IPS-18a (cell line): ENCODE measurements at regions not wholly inside any gene's neighbourhood (a gene's known extent, or its start where the extent isn't known, plus 50 kb on each side); places are given as distances from the start of the nearest gene placed in this dataset.

ENCODE experiments used
- H3K27ac ChIP-seq: one replicate; pipeline ENCODE4 v1.5.1; 2013; ENCODE audit warnings: low read length
- H3K27me3 ChIP-seq: one replicate; pipeline ENCODE4 v1.6.1; 2013; ENCODE audit warnings: mild to moderate bottlenecking, low read length; ENCODE audit not compliant: control insufficient read depth, insufficient read depth
- H3K36me3 ChIP-seq: one replicate; pipeline ENCODE4 v1.6.1; 2013; ENCODE audit warnings: low read depth, low read length; ENCODE audit not compliant: control insufficient read depth
- H3K4me1 ChIP-seq: one replicate; pipeline ENCODE4 v1.6.1; 2013; ENCODE audit warnings: low read depth, low read length; ENCODE audit not compliant: control insufficient read depth
- H3K4me3 ChIP-seq: one replicate; pipeline ENCODE4 v1.5.1; 2013; ENCODE audit warnings: low read length
- H3K9ac ChIP-seq: one replicate; pipeline ENCODE4 v1.6.1; 2013; ENCODE audit warnings: mild to moderate bottlenecking, low read length, moderate library complexity
- H3K9me3 ChIP-seq: one replicate; pipeline ENCODE4 v1.6.1; 2013; ENCODE audit warnings: low read depth, low read length; ENCODE audit not compliant: control insufficient read depth

DNA sequence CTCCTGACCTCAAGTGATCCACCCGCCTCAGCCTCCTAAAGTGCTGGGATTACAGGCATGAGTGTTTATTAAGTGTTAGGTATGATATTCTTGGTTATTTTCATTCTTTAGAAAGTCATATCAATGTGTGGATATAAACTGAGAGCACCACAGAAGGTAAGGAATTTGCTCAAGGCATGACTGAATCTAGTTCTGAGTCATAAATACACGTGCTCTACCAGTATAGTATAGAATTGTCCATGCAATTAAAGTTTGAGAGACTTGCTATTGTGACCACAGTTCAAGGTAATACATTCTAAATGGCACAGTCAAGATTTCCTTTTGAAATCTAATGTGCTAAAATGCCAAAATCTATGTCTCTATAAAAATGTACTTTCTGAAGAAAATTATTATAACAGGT is 401.1 kb upstream of the CHRM3 start:
- Histone ChIP-seq H3K4me1 (no peaks in the 10 kb centered on the region), H3K4me3 (no peak overlapping the region), H3K9me3 (no peaks in the 10 kb centered on the region), H3K27ac (no peak overlapping the region), H3K27me3 (no peaks in the 10 kb centered on the region), H3K36me3 (no peaks in the 10 kb centered on the region), H3K9ac (no peak overlapping the region)

DNA sequence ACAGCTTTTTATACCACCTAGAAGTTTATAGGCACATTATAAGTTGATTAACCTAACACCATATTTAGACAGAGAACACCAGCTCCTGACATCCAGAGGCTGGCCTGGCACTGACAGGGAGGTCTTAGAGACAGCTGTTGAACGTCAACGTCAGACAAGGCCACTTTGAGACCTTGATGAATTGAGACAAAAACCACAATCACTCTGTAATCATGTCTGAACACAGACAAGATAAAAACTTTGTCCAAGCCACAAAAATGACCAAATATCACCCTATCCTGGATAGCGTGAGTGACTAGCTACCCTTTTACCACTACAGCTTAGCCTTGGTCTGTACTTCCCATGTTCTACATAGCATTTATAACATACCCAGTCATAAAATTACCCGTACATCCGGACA is 403.6 kb upstream of the CHRM3 start:
- Histone ChIP-seq H3K27me3 (no peaks in the 10 kb centered on the region), H3K36me3 (no peaks in the 10 kb centered on the region), H3K9ac (no peak overlapping the region), H3K4me1 (no peaks in the 10 kb centered on the region), H3K4me3 (no peak overlapping the region), H3K9me3 (no peaks in the 10 kb centered on the region), H3K27ac (no peak overlapping the region)

DNA sequence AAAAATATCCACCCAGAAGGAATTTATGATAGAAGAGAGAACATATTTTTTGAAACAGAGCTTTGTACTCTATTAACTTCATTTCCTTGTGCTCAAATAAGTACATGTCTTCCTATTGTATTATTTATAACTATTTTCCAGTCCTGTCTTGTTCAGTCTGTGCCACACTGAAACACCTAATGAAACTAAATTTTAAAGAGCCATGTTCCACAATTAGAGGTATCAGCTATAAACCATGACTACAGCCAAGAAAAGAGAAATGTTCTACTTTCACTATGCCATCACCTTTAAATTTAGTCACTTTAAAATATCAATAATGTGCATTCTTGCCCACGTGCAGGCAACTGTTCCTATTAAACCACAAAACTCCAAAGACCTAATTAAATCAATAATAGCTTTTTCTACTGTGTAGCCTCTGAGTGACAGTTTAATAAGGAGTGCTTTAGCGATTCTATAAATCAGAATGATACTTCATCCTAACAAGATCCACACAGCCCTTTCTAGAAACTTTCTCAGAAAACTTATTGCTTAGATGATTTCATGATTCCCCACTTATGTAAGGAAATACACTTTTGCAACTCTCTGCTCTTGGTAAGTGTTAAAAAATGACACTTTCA is 404.9 kb upstream of the CHRM3 start:
- H3K27me3 ChIP-seq = no peaks in the 10 kb centered on the region
- no peaks in the 10 kb centered on the region for H3K9me3 ChIP-seq
- H3K9ac ChIP-seq = no peak overlapping the region
- H3K27ac ChIP-seq = no peak overlapping the region
- H3K36me3 ChIP-seq = no peaks in the 10 kb centered on the region
- H3K4me3 ChIP-seq = no peak overlapping the region
- no peaks in the 10 kb centered on the region for H3K4me1 ChIP-seq

DNA sequence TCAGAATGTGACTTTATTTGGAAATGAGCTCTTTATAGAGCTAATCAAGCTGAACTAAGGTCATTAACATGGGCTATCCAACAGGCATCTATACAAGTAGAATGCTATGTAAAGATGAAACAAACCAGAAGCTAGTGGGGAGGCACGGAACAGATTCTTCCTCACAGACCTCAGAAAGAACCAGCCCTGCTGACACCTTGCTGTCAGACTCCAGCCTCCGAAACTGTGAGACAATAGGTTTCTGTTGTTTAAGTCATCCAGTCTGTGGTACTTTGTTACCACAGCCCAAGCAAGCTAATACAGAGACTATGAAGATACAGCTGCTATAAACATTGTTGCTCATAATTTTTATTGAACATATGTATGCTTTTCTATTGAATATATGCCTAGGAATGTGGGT is 406.3 kb upstream of the CHRM3 start:
- Histone ChIP-seq H3K27ac (no peak overlapping the region), H3K36me3 (no peaks in the 10 kb centered on the region), H3K9ac (no peak overlapping the region), H3K4me3 (no peak overlapping the region), H3K9me3 (no peaks in the 10 kb centered on the region), H3K27me3 (no peaks in the 10 kb centered on the region), H3K4me1 (no peaks in the 10 kb centered on the region)

GRCh38 chr1:238964631-238965030 is 421.7 kb upstream of the CHRM3 start:
- no peaks in the 10 kb centered on the region for H3K4me1 ChIP-seq
- H3K27me3 ChIP-seq = no peaks in the 10 kb centered on the region
- no peak overlapping the region for H3K27ac ChIP-seq
- H3K9ac ChIP-seq = no peak overlapping the region
- H3K4me3 ChIP-seq = no peak overlapping the region
- no peaks in the 10 kb centered on the region for H3K9me3 ChIP-seq
- no peaks in the 10 kb centered on the region for H3K36me3 ChIP-seq

DNA sequence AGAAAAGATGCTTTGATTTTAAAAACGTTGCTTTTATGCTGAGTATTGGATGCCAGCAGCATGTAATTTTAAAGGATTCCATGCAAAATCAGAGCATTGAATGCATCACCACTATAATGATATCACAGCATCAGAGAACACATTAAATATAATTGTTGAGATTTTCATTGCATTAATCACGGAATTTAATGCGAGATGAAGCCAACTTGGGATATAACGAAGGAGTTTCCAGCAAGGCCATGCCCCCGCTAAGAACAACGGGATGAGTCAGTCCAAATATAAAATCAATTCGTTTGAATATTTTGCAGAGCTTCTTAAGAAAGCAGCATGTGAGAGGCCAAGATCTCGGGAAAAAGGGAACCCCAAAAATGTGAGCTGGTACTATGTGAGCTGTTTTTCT is 423.4 kb upstream of the CHRM3 start:
- no peaks in the 10 kb centered on the region for H3K36me3 ChIP-seq
- no peaks in the 10 kb centered on the region for H3K9me3 ChIP-seq
- H3K27me3 ChIP-seq = no peaks in the 10 kb centered on the region
- no peak overlapping the region for H3K27ac ChIP-seq
- no peak overlapping the region for H3K9ac ChIP-seq
- no peaks in the 10 kb centered on the region for H3K4me1 ChIP-seq
- H3K4me3 ChIP-seq = no peak overlapping the region

GRCh38 chr1:238961790-238962189 is 424.6 kb upstream of the CHRM3 start:
- Histone ChIP-seq H3K36me3 (no peaks in the 10 kb centered on the region), H3K9me3 (no peaks in the 10 kb centered on the region), H3K27ac (no peak overlapping the region), H3K4me3 (no peak overlapping the region), H3K27me3 (no peaks in the 10 kb centered on the region), H3K9ac (no peak overlapping the region), H3K4me1 (no peaks in the 10 kb centered on the region)

DNA sequence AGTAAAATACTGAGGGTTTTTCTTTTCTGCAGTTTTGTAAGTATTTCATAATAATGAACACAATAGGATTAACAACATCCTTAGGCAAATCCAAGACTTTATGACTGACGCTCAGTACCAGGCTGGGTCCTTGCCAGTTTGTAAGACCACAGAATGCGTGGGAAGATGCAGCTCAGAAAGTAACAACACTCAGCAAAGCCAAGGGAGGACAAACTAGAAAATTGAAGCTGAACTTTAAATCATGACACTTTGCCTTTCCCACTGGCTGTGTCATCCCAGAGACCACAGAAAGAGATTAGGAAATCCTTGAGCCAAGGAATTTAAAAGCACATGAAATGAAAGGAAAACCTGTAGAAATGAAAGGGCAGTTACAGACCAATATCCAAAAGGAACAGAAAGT is 426.3 kb upstream of the CHRM3 start:
- H3K27me3 ChIP-seq = no peaks in the 10 kb centered on the region
- H3K27ac ChIP-seq = no peak overlapping the region
- H3K9me3 ChIP-seq = no peaks in the 10 kb centered on the region
- no peaks in the 10 kb centered on the region for H3K36me3 ChIP-seq
- no peak overlapping the region for H3K9ac ChIP-seq
- no peaks in the 10 kb centered on the region for H3K4me1 ChIP-seq
- no peak overlapping the region for H3K4me3 ChIP-seq

GRCh38 chr1:238955934-238956333 is 430.4 kb upstream of the CHRM3 start:
- H3K9ac ChIP-seq = no peak overlapping the region
- no peak overlapping the region for H3K4me3 ChIP-seq
- no peaks in the 10 kb centered on the region for H3K9me3 ChIP-seq
- H3K4me1 ChIP-seq = no peaks in the 10 kb centered on the region
- no peaks in the 10 kb centered on the region for H3K27me3 ChIP-seq
- no peak overlapping the region for H3K27ac ChIP-seq
- H3K36me3 ChIP-seq = no peaks in the 10 kb centered on the region

DNA sequence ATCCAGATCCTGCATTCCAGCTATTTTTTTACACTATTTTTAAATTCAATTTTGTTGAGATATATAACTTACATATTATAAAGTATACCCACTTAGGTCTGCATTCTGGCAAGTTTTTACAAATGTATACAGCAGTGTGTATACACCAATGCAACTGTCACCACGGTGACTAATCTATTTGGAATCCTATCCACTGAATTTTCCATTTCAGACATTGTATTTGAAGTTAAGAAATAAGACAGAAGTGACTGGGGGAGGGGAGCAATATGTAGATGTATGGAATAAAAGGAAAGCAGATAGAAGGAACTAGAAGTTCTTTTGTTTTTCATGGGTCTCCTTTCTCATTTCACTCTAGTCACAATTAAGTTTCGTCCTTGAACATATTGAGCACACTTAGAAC is 431.5 kb upstream of the CHRM3 start:
- no peaks in the 10 kb centered on the region for H3K27me3 ChIP-seq
- H3K4me3 ChIP-seq = no peak overlapping the region
- no peaks in the 10 kb centered on the region for H3K9me3 ChIP-seq
- no peak overlapping the region for H3K27ac ChIP-seq
- no peaks in the 10 kb centered on the region for H3K4me1 ChIP-seq
- H3K9ac ChIP-seq = no peak overlapping the region
- no peaks in the 10 kb centered on the region for H3K36me3 ChIP-seq

- Histone ChIP-seq H3K4me1 (no peaks in the 10 kb centered on the region), H3K27me3 (no peaks in the 10 kb centered on the region), H3K27ac (no peak overlapping the region), H3K9ac (no peak overlapping the region), H3K4me3 (no peak overlapping the region), H3K9me3 (no peaks in the 10 kb centered on the region), H3K36me3 (no peaks in the 10 kb centered on the region)
These were observed 432.8 kb upstream of the CHRM3 start for GRCh38 chr1:238953448-238954010.

GRCh38 chr1:238951809-238952208 is 434.6 kb upstream of the CHRM3 start:
- Histone ChIP-seq H3K9me3 (no peaks in the 10 kb centered on the region), H3K36me3 (no peaks in the 10 kb centered on the region), H3K27ac (no peak overlapping the region), H3K4me1 (no peaks in the 10 kb centered on the region), H3K9ac (no peak overlapping the region), H3K27me3 (no peaks in the 10 kb centered on the region), H3K4me3 (no peak overlapping the region)
